Vagina (tissue), 2 donors: ENCODE measurements at regions not wholly inside any gene's neighbourhood (a gene's known extent, or its start where the extent isn't known, plus 50 kb on each side); places are given as distances from the start of the nearest gene placed in this dataset.
A peak's percentile ranks its signal among the peaks of the same experiment; 100 is the strongest.

Experiments used
- DNase-seq, 2 donors: peaks; one replicate each; pipeline ENCODE4 v3.0.0-alpha.2; 2017; ENCODE audit errors: extremely low spot score in 2 of 2
- H3K27ac ChIP-seq: fragments of 200-600 bp; sonication (generic); one replicate; pipeline ENCODE4 v1.5.1; 2019
- H3K27me3 ChIP-seq: fragments of 200-600 bp; sonication (generic); one replicate; pipeline ENCODE4 v1.5.1; 2019
- H3K36me3 ChIP-seq, 2 donors: fragments of 200-600 bp; sonication (generic); one replicate each; pipeline ENCODE4 v1.5.1; 2017 to 2019
- H3K4me1 ChIP-seq: fragments of 200-600 bp; sonication (generic); one replicate; pipeline ENCODE4 v1.5.1; 2019
- H3K4me3 ChIP-seq, 2 donors: fragments of 200-600 bp; sonication (generic); 1 replicate in 1 of 2; 2 replicates in 1 of 2; pipeline ENCODE4 v1.5.1; 2016 to 2019
- H3K9me3 ChIP-seq: fragments of 200-600 bp; sonication (generic); one replicate; pipeline ENCODE4 v1.5.1; 2019
- CTCF ChIP-seq, 3 experiments: fragments of 450-650 bp in 2 of 3; fragments of 200-600 bp in 1 of 3; sonication (generic) in 1 of 3; IDR thresholded peaks; one replicate each; pipeline ENCODE4 v1.5.1; 2017 to 2019; ENCODE audit warnings: antibody characterized with exemption in 3 of 3, mild to moderate bottlenecking in 2 of 3, moderate library complexity in 2 of 3
- POLR2A ChIP-seq, 2 donors: fragments of 450-650 bp; IDR thresholded peaks; one replicate each; pipeline ENCODE4 v1.6.1; 2017; ENCODE audit warnings: antibody characterized with exemption in 2 of 2, mild to moderate bottlenecking in 2 of 2, moderate library complexity in 2 of 2
- POLR2AphosphoS5 ChIP-seq, 2 donors: sonication (generic); formaldehyde crosslinking; IDR thresholded peaks; one replicate each; pipeline ENCODE4 v1.9.0; 2017; ENCODE audit warnings: antibody characterized with exemption in 2 of 2, mild to moderate bottlenecking in 2 of 2, low read depth in 1 of 2; ENCODE audit not compliant: insufficient read depth in 1 of 2
- intact Hi-C: fragments of 100-400 bp; cut with DNase I; formaldehyde crosslinking; loops from one replicate; pipeline ENCODE4 v1.15.1; 2023

GRCh38 chr21:39014747-39015146 is 168.5 kb downstream of the PSMG1 start:
- no peak for TF ChIP-seq POLR2A (IDR thresholded peaks at IDR 0.05)
- no peak for TF ChIP-seq CTCF (IDR thresholded peaks at IDR 0.05)
- peak in 1 of 2 donors; percentile 23 for TF ChIP-seq POLR2AphosphoS5 (IDR thresholded peaks at IDR 0.05; ENCODE audit: insufficient read depth in 1 of 2, low read depth in 1 of 2)
- H3K9me3 ChIP-seq, result no peaks in the 10 kb centered on the region
- H3K27me3 ChIP-seq, result no peaks in the 10 kb centered on the region
- intact Hi-C loops, result no loop called here
- peak overlapping the region; percentile 61 for H3K27ac ChIP-seq
- peaks cover 15% of the 10 kb centered on the region for H3K4me1 ChIP-seq
- no peak for DNase-seq
- no peaks in the 10 kb centered on the region for H3K36me3 ChIP-seq
- no peak overlapping the region for H3K4me3 ChIP-seq

GRCh38 chr21:39012326-39013230 is 170.7 kb downstream of the PSMG1 start:
- H3K9me3 ChIP-seq, result no peaks in the 10 kb centered on the region
- intact Hi-C loops, result no loop called here
- H3K36me3 ChIP-seq, result no peaks in the 10 kb centered on the region
- H3K4me1 ChIP-seq, result peaks cover 17% of the 10 kb centered on the region
- DNase-seq, result no peak
- H3K4me3 ChIP-seq, result no peak overlapping the region
- H3K27ac ChIP-seq, result no peak overlapping the region
- no peaks in the 10 kb centered on the region for H3K27me3 ChIP-seq
- TF ChIP-seq CTCF (IDR thresholded peaks at IDR 0.05), result no peak
- TF ChIP-seq POLR2AphosphoS5 (IDR thresholded peaks at IDR 0.05; ENCODE audit: insufficient read depth in 1 of 2, low read depth in 1 of 2), result no peak
- TF ChIP-seq POLR2A (IDR thresholded peaks at IDR 0.05), result no peak

- no peak for DNase-seq
- TF ChIP-seq CTCF (IDR thresholded peaks at IDR 0.05) (no peak), POLR2AphosphoS5 (IDR thresholded peaks at IDR 0.05; ENCODE audit: insufficient read depth in 1 of 2, low read depth in 1 of 2) (no peak), POLR2A (IDR thresholded peaks at IDR 0.05) (no peak)
- H3K27ac ChIP-seq, result no peak overlapping the region
- intact Hi-C loops, result no loop called here
- peaks cover 23% of the 10 kb centered on the region for H3K4me1 ChIP-seq
- H3K27me3 ChIP-seq, result no peaks in the 10 kb centered on the region
- H3K36me3 ChIP-seq, result no peaks in the 10 kb centered on the region
- no peak overlapping the region for H3K4me3 ChIP-seq
- no peaks in the 10 kb centered on the region for H3K9me3 ChIP-seq
Observed at GRCh38 chr21:39011911-39012310, 171.3 kb downstream of the PSMG1 start.

- H3K27ac ChIP-seq, result no peak overlapping the region
- H3K36me3 ChIP-seq, result no peaks in the 10 kb centered on the region
- H3K9me3 ChIP-seq, result no peaks in the 10 kb centered on the region
- peaks cover 34% of the 10 kb centered on the region for H3K4me1 ChIP-seq
- no peaks in the 10 kb centered on the region for H3K27me3 ChIP-seq
- intact Hi-C loops, result no loop called here
- H3K4me3 ChIP-seq, result no peak overlapping the region
- DNase-seq, result no peak
- no peak for TF ChIP-seq POLR2A (IDR thresholded peaks at IDR 0.05)
- TF ChIP-seq POLR2AphosphoS5 (IDR thresholded peaks at IDR 0.05; ENCODE audit: insufficient read depth in 1 of 2, low read depth in 1 of 2), result no peak
- no peak for TF ChIP-seq CTCF (IDR thresholded peaks at IDR 0.05)
Observed at GRCh38 chr21:39010629-39011404, 172.4 kb downstream of the PSMG1 start.
